Vagina (tissue), 2 donors: ENCODE measurements at regions not wholly inside any gene's neighbourhood (a gene's known extent, or its start where the extent isn't known, plus 50 kb on each side); places are given as distances from the start of the nearest gene placed in this dataset.
"Not testable (repeated sequence)": the region's sequence is repeated elsewhere in the genome, so short reads cannot be mapped to it uniquely, and the experiment has no call there.

ENCODE experiments used
- DNase-seq, 2 donors: peaks; one replicate each; pipeline ENCODE4 v3.0.0-alpha.2; 2017; ENCODE audit errors: extremely low spot score in 2 of 2
- H3K27ac ChIP-seq: fragments of 200-600 bp; sonication (generic); one replicate; pipeline ENCODE4 v1.5.1; 2019
- H3K27me3 ChIP-seq: fragments of 200-600 bp; sonication (generic); one replicate; pipeline ENCODE4 v1.5.1; 2019
- H3K36me3 ChIP-seq, 2 donors: fragments of 200-600 bp; sonication (generic); one replicate each; pipeline ENCODE4 v1.5.1; 2017 to 2019
- H3K4me1 ChIP-seq: fragments of 200-600 bp; sonication (generic); one replicate; pipeline ENCODE4 v1.5.1; 2019
- H3K4me3 ChIP-seq, 2 donors: fragments of 200-600 bp; sonication (generic); 1 replicate in 1 of 2; 2 replicates in 1 of 2; pipeline ENCODE4 v1.5.1; 2016 to 2019
- H3K9me3 ChIP-seq: fragments of 200-600 bp; sonication (generic); one replicate; pipeline ENCODE4 v1.5.1; 2019
- POLR2A ChIP-seq, 2 donors: fragments of 450-650 bp; IDR thresholded peaks; one replicate each; pipeline ENCODE4 v1.6.1; 2017; ENCODE audit warnings: antibody characterized with exemption in 2 of 2, mild to moderate bottlenecking in 2 of 2, moderate library complexity in 2 of 2
- POLR2AphosphoS5 ChIP-seq, 2 donors: sonication (generic); formaldehyde crosslinking; IDR thresholded peaks; one replicate each; pipeline ENCODE4 v1.9.0; 2017; ENCODE audit warnings: antibody characterized with exemption in 2 of 2, mild to moderate bottlenecking in 2 of 2, low read depth in 1 of 2; ENCODE audit not compliant: insufficient read depth in 1 of 2
- intact Hi-C: fragments of 100-400 bp; cut with DNase I; formaldehyde crosslinking; loops from one replicate; pipeline ENCODE4 v1.15.1; 2023
- TF ChIP-seq, protein P1 (sequence below), 3 experiments: fragments of 450-650 bp in 2 of 3; fragments of 200-600 bp in 1 of 3; sonication (generic) in 1 of 3; IDR thresholded peaks; one replicate each; pipeline ENCODE4 v1.5.1; 2017 to 2019; ENCODE audit warnings: antibody characterized with exemption in 3 of 3, mild to moderate bottlenecking in 2 of 3, moderate library complexity in 2 of 3

DNA sequence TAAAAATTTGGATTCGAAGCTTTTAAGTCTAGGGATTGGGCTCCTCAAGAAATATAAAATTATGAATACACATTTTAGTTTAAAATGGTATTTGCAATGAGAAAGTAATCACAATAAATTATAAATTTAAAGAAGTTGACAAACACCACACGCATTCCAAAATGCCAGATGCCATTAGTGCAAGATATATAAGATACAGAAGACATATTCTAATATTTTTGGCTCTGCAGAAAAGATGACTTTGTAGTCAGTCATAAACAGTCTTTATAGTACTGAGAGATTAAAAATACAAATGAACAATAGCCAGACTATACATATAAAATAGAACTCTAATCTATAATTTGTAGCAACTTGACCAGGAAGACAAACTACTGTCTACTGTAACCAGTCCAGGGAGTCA is 309.0 kb upstream of the PABPC4L start:
- no peaks in the 10 kb centered on the region for H3K4me1 ChIP-seq
- intact Hi-C loops: no loop called here
- no peak overlapping the region for H3K27ac ChIP-seq
- no peaks in the 10 kb centered on the region for H3K9me3 ChIP-seq
- TF ChIP-seq POLR2AphosphoS5 (IDR thresholded peaks at IDR 0.05; ENCODE audit: insufficient read depth in 1 of 2, low read depth in 1 of 2): no peak
- TF ChIP-seq, protein P1, sequence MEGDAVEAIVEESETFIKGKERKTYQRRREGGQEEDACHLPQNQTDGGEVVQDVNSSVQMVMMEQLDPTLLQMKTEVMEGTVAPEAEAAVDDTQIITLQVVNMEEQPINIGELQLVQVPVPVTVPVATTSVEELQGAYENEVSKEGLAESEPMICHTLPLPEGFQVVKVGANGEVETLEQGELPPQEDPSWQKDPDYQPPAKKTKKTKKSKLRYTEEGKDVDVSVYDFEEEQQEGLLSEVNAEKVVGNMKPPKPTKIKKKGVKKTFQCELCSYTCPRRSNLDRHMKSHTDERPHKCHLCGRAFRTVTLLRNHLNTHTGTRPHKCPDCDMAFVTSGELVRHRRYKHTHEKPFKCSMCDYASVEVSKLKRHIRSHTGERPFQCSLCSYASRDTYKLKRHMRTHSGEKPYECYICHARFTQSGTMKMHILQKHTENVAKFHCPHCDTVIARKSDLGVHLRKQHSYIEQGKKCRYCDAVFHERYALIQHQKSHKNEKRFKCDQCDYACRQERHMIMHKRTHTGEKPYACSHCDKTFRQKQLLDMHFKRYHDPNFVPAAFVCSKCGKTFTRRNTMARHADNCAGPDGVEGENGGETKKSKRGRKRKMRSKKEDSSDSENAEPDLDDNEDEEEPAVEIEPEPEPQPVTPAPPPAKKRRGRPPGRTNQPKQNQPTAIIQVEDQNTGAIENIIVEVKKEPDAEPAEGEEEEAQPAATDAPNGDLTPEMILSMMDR (IDR thresholded peaks at IDR 0.05): no peak
- TF ChIP-seq POLR2A (IDR thresholded peaks at IDR 0.05): no peak
- no peak overlapping the region for H3K4me3 ChIP-seq
- no peaks in the 10 kb centered on the region for H3K36me3 ChIP-seq
- no peaks in the 10 kb centered on the region for H3K27me3 ChIP-seq
- DNase-seq: no peak

DNA sequence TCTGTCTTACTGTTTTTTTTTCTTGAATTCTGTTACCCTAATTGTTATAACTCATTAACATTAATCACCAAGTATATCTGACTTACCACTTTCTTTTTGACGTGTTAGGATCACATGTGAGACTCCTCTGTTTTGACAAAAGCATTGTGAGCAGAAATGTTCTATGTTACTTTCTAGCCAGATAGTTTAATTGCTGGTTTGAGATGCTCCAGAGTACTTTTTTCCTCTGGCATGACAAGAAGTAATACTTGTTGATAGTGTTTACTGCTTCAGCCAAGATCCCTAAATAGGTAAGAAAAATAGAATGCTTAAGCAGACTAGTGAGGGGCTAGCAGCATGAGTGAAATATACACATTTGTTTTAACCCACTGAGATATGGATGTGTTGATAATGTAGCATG is 303.9 kb upstream of the PABPC4L start:
- TF ChIP-seq, protein P1 (IDR thresholded peaks at IDR 0.05): no peak
- no peak for TF ChIP-seq POLR2AphosphoS5 (IDR thresholded peaks at IDR 0.05; ENCODE audit: insufficient read depth in 1 of 2, low read depth in 1 of 2)
- TF ChIP-seq POLR2A (IDR thresholded peaks at IDR 0.05): no peak
- H3K4me3 ChIP-seq: no peak overlapping the region
- no peaks in the 10 kb centered on the region for H3K27me3 ChIP-seq
- no peaks in the 10 kb centered on the region for H3K36me3 ChIP-seq
- H3K4me1 ChIP-seq: no peaks in the 10 kb centered on the region
- H3K27ac ChIP-seq: no peak overlapping the region
- intact Hi-C loops: no loop called here
- DNase-seq: no peak
- H3K9me3 ChIP-seq: no peaks in the 10 kb centered on the region

DNA sequence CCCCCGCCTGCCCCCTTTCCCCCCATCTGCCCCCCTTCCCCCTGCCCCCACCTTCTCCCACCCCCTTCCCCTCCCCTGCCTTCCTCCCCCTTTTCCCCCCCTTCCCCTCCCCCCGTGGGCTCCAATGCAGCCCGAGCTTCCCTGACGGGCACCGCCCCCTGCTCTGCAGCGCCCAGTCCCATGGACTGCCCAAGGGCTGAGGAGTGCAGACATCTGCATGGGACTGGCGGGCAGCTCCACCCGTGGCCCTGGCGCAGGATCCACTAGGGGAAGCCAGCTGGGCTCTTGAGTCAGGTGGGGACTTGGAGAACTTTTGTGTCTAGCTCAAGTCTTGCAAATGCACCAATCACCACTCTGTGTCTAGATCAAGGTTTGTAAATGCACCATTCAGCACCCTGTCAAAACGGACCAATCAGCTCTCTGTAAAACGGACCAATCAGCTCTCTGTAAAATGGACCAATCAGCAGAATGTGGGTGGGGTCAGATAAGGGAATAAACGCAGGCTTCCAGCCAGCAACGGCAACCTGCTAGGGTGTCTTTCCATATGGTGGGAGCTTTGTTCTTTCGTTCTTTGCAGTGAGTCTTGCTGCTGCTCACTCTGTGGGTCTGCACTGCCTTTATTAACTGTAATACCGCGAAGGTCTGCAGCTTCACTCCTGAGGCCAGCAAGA is 300.5 kb upstream of the PABPC4L start:
- no peaks in the 10 kb centered on the region for H3K36me3 ChIP-seq
- intact Hi-C loops: no loop called here
- H3K27ac ChIP-seq: no peak overlapping the region
- H3K27me3 ChIP-seq: no peaks in the 10 kb centered on the region
- H3K4me1 ChIP-seq: no peaks in the 10 kb centered on the region
- DNase-seq: no peak
- no peak for TF ChIP-seq POLR2AphosphoS5 (IDR thresholded peaks at IDR 0.05; ENCODE audit: insufficient read depth in 1 of 2, low read depth in 1 of 2)
- TF ChIP-seq, protein P1 (IDR thresholded peaks at IDR 0.05): no peak
- no peak for TF ChIP-seq POLR2A (IDR thresholded peaks at IDR 0.05)
- no peaks in the 10 kb centered on the region for H3K9me3 ChIP-seq
- H3K4me3 ChIP-seq: no peak overlapping the region

DNA sequence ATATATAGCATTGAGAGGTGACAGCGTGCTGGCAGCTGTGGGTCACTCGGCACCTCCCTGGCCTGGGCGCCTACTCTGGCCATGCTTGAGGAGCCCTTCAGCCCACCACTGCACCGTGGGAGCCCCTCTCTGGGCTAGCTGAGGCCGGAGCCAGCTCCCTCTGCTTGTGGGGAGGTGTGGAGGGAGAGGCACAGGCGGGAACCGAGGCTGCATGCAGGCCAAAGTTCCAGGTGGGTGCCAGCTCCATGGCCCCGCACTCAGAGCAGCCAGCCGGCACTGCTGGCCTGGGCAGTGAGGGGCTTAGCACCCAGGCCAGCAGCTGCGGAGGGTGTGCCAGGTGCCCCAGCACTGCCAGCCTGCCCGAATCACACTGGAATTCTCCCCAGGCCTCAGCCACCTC is 299.9 kb upstream of the PABPC4L start:
- intact Hi-C loops, H3K27ac ChIP-seq, H3K36me3 ChIP-seq, H3K4me1 ChIP-seq, H3K9me3 ChIP-seq, DNase-seq, H3K4me3 ChIP-seq, H3K27me3 ChIP-seq: not testable (repeated sequence)

DNA sequence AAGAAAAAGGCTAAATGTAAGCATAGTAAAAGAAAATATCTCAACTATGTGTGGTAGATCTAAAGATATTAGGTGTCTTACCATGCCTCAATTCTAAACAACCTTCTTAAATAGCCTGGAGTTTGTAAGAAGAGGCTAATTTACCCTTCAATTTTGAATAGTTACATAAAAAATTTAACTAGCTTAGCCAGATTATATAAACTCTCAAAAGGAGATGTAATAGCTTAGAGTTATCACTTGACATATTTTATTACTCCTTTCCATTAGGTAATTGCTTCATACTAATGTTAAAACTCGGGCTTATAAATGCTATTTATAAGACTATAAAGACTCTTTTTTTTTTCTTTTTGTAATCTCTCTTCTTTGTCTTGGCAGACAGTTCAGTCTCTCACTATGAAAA is 297.5 kb upstream of the PABPC4L start:
- H3K27ac ChIP-seq: no peak overlapping the region
- TF ChIP-seq POLR2AphosphoS5 (IDR thresholded peaks at IDR 0.05; ENCODE audit: insufficient read depth in 1 of 2, low read depth in 1 of 2): no peak
- TF ChIP-seq, protein P1 (IDR thresholded peaks at IDR 0.05): no peak
- TF ChIP-seq POLR2A (IDR thresholded peaks at IDR 0.05): no peak
- no peaks in the 10 kb centered on the region for H3K9me3 ChIP-seq
- H3K4me3 ChIP-seq: no peak overlapping the region
- no peak for DNase-seq
- H3K27me3 ChIP-seq: no peaks in the 10 kb centered on the region
- no peaks in the 10 kb centered on the region for H3K36me3 ChIP-seq
- H3K4me1 ChIP-seq: no peaks in the 10 kb centered on the region
- intact Hi-C loops: no loop called here
